SKM-1 (cell line): ENCODE measurements at regions not wholly inside any gene's neighbourhood (a gene's known extent, or its start where the extent isn't known, plus 50 kb on each side); places are given as distances from the start of the nearest gene placed in this dataset.
"Not testable (repeated sequence)": the region's sequence is repeated elsewhere in the genome, so short reads cannot be mapped to it uniquely, and the experiment has no call there.

Source experiments
- DNase-seq: peaks from one replicate; lab custom pipeline; 2025; ENCODE audit not compliant: unreplicated experiment; lab: John Stamatoyannopoulos, UW

DNA sequence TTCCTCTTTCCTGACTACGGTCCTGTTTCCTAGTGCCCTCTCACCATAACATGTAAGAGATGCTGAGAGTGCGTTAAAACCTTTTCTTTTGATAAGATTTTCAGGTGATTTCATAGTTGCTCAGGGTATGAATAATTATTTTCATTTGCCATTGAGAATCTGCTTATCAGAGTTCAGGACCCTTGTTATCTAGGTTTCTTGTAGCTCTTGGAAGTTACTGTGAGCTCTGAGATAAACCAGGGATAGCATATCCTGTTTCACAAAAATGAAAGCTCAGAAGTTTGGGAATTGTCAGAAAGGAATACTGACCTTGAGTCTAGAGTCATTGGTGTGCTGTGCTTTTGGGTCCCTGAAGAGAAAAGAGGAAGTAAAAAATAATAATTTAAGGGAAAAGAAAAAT, 76.8 kb upstream of the PRKG1 start:
- no peak for DNase-seq

DNA sequence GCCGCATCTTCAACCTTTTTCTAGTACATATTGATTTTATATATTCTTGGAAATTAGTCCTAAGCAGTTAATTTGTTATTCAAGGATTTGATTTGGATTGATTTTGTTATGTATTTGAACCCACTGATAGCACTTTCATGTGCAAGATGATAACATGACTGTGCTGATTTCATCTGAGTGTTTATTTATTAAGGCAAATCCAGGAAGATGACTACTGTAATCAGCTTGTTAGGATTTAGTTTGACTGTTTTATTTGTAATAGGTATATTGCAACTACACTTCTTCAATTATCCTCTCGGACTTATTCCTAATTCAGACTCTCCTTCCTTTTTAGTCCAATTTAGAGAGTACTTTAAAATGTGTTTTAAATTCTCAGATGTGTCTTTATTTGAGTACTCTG, 75.1 kb upstream of the PRKG1 start:
- no peak for DNase-seq

DNA sequence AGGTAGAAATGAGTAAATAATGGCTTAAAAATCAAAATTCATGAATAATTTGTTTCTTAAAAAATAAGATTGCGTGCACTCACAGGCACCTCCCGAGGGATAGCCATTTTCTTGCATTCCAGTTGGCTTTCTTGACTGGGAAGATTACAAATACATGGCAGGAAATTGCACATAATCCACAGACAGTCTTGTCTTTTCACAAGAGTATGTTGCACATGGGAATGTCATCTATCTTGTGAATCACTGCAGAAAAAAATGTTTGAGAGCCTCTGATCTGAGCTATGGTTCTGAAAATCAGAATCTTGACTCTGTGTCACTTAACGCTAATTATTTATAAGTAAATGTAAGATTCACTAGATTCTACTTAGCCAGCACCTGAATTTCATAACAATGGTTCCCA, 74.1 kb upstream of the PRKG1 start:
- DNase-seq: no peak

DNA sequence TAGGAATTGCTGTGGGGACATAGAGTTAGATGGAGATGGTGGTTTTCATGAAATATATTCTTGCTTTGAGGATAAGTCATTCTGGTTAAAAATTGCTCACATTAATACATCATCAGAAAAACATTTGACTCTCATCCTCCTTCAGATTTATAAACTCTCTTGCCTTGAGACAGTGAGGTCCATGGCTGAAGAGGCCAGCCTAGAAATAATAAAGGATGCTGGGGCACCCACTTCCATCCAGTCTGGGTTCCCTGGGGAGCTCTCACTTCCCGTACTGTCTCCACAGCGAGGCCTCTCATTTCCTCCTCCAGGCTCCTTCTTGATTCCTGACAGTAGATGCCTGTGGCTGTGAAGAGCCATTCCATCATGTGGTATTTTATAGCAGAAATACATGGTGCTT, 73.3 kb upstream of the PRKG1 start:
- DNase-seq: no peak

DNA sequence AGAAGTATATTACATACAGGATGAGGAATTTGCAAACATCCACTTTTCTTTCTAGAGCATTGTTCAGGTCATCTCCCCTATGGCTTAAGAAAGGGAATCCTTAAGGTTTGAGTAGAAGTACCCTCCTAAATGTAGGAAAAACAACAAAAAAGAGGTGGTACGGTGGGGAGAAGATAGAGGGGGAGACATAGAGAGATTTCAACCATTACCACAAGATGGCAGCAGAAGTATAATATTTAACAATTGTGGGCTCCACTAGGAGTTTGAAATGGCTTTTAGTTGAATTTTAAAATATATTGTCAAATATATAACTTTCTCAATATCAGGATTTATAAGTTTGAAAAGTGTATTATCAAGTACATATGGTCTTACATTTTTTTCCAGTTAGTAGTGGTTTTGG, 72.7 kb upstream of the PRKG1 start:
- peak; percentile 46 for DNase-seq

DNA sequence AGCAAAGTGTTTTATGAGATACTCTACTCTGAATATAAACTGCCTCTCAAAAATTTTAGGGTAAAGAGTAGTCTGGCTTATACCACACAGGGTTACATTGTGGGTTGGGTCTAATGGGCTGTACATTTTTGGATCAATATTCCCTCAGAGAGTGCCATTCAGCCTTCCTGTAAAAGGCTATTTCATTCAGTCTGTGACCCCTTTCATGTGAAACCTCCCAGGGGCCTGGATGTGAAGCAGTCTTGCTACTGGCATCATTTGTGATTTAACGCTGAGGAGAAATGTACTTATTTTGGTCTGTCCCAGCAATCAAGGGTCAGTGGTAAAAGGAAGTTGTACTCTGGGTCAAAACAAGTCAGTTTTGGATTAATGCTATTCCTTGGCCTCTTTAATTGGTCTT, 71.8 kb upstream of the PRKG1 start:
- no peak for DNase-seq

DNA sequence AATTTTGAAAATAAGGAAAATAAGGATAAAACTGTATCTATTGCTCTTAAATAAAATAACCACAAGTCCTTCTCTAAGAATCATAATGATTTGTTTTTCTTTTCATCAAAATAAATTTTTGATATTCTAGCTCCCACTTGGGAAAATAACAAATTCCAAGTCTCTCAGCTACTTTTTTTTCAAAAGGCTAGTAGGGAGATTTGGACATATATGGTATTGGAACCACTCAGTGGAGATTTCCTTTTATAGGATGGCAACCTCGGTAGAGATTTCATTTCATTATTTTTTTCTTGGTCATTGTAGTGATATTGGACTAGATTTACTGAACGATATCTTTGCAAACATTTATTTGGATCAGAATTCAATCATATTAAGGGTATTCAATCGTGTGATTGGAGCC, 69.5 kb upstream of the PRKG1 start:
- DNase-seq: no peak

DNA sequence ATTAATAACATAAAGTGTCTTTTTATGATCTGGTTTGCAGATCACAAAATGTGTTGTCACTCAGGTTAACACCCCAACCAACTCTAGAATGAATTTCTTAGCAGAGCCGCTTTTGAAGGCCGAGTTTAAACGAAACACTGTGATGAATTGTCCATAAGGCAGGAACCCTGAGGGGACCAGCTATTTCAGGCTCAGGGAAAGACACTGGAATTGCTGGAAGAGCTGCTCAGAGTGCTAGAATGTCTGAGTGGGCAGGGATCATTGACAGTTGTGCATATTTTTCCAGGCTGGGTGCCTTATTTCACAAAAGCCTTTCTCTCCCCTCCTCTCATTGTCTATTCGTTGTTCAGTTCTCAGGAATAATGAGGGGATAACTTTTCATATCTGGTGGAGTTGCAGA, 68.7 kb upstream of the PRKG1 start:
- DNase-seq: no peak

DNA sequence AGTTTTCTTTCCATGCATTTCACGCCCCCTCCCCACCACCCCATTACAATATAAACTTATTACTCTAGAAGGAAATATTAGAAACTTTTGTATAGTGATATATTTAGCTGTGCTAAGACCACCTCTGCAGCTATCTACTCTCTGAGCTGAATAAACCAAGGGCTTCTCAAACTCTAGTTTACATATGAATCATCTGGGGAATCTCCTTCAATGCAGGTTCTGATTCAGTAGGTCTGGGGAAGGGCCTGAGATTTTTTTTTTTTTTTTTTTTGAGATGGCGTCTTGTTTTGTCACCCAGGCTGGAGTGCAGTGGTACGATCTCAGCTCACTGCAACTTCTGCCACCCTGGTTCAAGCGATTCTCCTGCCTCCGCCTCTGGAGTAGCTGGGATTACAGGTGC, 67.6 kb upstream of the PRKG1 start:
- DNase-seq: no peak

DNA sequence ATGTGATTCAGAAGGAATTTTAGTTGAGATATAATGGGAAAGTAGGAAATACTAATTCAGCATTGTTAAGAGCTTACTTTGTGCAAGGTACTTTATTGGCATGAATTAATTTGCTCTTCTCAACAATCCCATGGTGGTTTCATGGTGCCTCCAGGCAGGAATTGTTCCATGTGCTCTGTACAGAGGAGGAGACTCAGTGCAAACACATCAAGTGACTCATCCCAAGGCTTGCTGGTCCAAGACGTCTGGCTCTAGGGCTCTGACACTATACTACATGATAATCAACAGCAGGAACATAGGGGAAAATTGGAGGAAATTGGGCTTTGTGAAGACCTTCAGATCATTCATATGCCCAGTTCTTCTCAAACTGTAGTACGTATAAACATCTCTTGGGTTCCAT, 66.5 kb upstream of the PRKG1 start:
- no peak for DNase-seq

DNA sequence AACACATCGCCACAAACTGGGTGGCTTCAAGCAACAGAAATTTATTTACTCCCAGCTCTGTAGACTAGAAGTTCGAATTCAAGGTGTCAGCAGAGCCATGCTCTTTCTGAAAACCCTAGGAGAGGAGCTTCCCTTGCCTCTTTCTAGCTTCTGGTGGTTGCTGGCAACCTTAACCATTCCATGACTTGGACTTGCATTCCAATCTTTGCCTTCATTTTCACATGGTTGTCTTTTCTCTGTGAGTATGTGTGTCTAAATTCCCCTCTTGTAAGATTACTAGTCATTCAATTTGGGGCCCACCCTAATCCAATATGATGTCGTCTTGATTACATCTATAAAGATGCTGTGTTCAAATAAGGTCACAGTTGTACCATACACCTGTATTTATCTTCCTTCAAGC, 65.9 kb upstream of the PRKG1 start:
- no peak for DNase-seq

DNA sequence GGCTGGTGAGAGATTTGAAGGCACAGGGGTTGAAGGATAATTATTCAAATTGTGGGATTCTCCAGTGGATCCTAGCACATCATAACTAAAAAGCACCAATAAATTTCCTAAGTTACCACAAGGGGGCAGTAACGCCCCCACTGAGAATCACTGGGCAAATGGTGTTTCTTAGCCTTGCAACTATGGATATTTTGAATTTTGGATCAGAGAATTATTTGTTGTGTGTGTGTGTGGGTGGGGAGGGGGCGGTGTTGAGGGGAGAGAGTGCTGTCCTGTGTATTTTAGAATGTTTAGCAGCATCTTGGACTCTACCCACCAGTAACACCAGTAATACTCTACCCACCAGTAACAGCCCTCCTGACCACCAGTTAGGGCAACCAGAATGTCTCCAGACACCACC, 63.3 kb upstream of the PRKG1 start:
- no peak for DNase-seq

DNA sequence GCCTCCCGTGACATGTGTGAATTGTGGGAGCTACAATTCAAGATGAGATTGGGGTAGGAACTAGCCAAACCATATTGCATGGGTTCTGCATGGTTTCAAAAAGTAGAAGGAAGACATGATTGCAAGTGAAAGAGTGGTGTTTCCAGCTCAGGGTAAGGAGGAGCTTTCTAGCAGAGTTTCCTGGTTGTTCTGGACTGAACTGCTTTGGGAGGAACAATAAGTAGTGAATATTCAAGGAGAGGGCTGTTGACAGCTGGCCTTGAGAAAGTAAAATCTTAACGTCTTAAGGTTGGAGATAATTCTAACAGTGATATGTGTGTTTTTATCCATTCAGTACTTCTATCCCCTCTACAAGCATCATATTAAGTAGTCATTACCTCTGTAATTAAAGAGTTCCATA, 62.2 kb upstream of the PRKG1 start:
- DNase-seq: no peak

DNA sequence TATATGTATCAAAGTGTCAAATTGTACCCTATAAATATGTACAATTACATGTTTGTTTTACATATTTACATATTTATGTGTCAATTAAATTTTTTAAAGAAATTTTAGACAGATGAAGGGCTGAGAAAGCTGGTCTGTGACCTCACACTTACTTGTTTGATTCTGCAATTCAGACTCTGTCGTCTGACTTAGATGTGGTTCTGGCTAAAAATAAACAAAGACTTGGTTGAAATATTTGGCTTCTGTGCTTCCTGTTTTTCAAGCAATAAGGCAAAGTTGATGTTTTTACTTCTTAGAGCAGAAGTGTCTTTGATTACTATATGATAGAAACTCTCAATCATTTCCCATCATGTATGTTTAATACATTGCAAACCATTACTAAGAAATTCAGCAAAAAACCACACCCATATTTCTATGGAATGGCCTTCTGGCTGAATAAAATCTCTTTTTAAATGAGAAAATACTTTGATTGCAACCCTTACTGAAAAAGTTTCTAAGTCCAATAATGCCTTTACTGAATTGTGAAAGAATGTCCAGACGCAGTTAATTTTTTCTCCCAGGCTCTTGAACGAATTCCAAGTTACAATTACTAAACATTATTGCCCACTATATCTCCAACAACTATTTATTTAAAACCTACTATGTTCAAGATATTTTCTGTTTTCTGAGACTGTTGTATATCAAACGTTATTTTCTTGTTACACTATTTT, 59.5 kb upstream of the PRKG1 start:
- no peak for DNase-seq

DNA sequence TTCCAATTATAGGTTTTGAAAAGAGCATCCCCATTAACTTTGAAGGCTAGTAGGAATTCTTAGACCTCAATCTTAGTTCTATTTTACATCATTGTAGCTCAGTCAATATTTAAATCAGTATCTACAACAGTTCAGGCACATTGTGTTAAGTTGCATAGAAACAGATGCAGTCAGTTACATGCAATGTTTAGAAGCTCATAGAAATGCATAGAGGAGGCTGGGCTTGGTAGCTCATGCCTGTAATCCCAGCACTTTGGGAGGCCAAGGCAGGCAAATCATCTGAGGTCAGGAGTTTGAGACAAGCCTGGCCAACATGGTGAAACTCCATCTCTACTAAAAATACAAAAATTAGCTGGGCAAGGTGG, 58.9 kb upstream of the PRKG1 start:
- not testable (repeated sequence) for DNase-seq

DNA sequence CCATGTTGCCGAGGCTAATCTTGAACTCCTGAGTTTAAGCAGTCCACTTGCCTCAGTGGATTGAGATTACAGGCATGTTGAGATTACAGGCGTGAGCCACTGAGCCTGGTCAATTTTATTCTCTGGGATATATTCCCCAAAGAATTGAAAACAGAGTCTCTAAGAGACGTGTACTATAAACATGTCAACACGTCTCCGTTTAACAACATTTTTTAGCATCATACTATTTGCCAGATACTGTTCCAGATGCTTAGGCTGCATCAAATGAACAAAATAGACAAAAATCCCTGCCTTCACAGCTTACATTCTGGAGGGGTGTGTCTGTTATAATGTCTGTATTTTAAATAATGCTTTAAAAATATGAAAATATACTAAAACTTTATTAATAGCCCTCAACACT, 54.1 kb upstream of the PRKG1 start:
- DNase-seq: no peak

DNA sequence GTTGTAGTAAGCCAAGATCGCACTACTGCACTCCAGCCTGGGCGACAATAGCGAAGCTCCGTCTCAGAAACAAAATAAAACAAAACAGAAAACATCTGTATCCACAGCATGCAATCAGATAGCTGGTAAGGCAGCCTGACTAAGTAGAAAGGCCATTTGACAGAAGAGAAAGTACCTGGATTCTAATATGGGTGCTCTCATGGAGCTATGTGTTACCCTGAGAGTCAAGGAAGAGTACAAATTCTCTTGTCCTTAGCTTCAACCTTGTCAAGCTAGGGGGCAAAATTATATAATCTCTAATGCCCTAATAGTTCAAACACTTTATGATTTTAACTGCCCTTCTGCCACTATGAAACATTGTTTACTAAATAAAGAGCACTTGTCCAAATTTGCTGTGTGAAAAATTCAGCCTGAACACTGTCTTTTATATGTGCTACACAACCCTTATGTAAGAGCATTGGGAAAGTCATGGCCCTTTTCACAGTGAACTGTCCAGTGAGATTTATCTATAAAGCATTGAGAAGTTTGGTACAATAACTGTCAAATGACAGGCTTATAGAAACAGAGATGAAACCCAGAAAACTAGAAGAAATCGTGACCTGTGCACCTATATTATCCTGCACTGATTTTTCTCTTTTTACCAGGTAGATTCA, 51.2 kb upstream of the PRKG1 start:
- DNase-seq: no peak

DNA sequence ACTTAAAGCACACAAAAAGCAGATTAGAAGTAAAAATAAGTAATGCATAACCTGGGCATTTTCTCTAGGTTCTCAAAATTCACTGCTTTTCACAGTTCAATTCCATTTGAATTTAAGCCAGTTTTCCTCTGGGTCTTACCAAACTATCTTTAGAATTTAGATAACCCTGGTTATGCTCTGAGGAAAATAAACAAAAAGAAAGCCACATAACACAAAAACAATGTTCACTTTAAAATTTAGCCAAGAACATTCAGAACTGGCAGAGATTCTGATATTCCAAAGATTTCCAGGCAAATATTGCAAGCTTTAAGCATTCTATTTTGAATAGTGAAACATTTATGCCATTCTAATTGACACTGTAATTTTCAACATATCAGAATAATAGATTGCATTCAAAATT, 50.7 kb upstream of the PRKG1 start:
- DNase-seq: no peak
